ENCODE measurements at regions not wholly inside any gene's neighbourhood (a gene's known extent, or its start where the extent isn't known, plus 50 kb on each side); places are given as distances from the start of the nearest gene placed in this dataset.

DNA sequence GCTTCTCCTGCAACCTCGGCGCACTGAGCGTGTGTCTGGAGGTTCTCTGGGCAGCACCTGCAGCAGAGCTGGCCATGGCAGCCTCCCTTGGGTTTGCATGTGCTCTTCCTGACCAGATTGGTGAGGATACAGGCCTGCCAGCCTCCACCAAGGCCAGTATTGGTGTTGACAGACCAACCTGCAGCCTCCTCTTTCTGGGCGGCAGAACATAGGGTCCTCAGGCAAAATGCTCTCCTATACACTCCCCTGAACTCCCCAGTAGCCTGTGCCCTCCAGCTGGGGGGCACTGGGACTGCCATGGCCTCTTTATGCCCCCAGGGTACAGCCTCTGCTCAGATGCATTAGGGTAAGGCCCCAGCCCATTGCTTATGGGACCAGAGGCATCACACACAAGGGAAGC, 131.9 kb upstream of the SPRED2 start:
- DNase-seq: no peak
- H4K20me1 ChIP-seq (ENCODE audit: insufficient read depth, low read length): no peaks in the 10 kb centered on the region
- no peak overlapping the region for H3K27ac ChIP-seq (ENCODE audit: low read depth in 1 of 2, low read length in 2 of 2)
- H3K9me3 ChIP-seq (replicated peaks in 1 of 2; ENCODE audit: control insufficient read depth in 1 of 2, insufficient read depth in 1 of 2, low read length in 2 of 2): no peaks in the 10 kb centered on the region
- peaks cover 9% of the 10 kb centered on the region for H3K4me1 Mint-ChIP-seq
- no peak overlapping the region for H2AFZ ChIP-seq (ENCODE audit: insufficient read depth, low read depth, low read length, poor library complexity, severe bottlenecking)
- H3K9me3 Mint-ChIP-seq: no peaks in the 10 kb centered on the region
- no peak overlapping the region for H3K27ac Mint-ChIP-seq
- TF ChIP-seq, protein P1, sequence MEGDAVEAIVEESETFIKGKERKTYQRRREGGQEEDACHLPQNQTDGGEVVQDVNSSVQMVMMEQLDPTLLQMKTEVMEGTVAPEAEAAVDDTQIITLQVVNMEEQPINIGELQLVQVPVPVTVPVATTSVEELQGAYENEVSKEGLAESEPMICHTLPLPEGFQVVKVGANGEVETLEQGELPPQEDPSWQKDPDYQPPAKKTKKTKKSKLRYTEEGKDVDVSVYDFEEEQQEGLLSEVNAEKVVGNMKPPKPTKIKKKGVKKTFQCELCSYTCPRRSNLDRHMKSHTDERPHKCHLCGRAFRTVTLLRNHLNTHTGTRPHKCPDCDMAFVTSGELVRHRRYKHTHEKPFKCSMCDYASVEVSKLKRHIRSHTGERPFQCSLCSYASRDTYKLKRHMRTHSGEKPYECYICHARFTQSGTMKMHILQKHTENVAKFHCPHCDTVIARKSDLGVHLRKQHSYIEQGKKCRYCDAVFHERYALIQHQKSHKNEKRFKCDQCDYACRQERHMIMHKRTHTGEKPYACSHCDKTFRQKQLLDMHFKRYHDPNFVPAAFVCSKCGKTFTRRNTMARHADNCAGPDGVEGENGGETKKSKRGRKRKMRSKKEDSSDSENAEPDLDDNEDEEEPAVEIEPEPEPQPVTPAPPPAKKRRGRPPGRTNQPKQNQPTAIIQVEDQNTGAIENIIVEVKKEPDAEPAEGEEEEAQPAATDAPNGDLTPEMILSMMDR (IDR thresholded peaks at IDR 0.05): no peak
- intact Hi-C loops (cut with micrococcal nuclease): no loop called here
- H3K27me3 ChIP-seq (ENCODE audit: control insufficient read depth in 2 of 2, insufficient read depth in 2 of 2, low read length in 2 of 2): no peaks in the 10 kb centered on the region
- no peak overlapping the region for H3K4me3 ChIP-seq (replicated peaks in 1 of 3; ENCODE audit: low read depth in 2 of 3, low read length in 3 of 3)
- H3K36me3 Mint-ChIP-seq: no peaks in the 10 kb centered on the region
- peaks cover 0 to 3% (median 1%) of the 10 kb centered on the region in 3 donors for H3K27me3 Mint-ChIP-seq (ENCODE audit: low read depth in 3 of 3)
- peaks cover 6 to 8% of the 10 kb centered on the region in 2 donors for H3K4me1 ChIP-seq (ENCODE audit: control insufficient read depth in 1 of 2, insufficient read depth in 2 of 2, low read length in 2 of 2)
- no peak overlapping the region for H3K4me2 ChIP-seq (replicated peaks; ENCODE audit: extremely low read depth, low read length, poor library complexity, severe bottlenecking)
- no peaks in the 10 kb centered on the region for H3K36me3 ChIP-seq (replicated peaks in 1 of 2; ENCODE audit: control insufficient read depth in 1 of 2, insufficient read depth in 2 of 2, low read length in 2 of 2)
- no peak overlapping the region for H3K4me3 Mint-ChIP-seq
- no peaks in the 10 kb centered on the region for H3K79me2 ChIP-seq (ENCODE audit: insufficient read depth, low read length)
- 92% methylated on average over 4 of the region's 4 CpGs for WGBS (ENCODE audit: insufficient coverage)
- H3K9ac ChIP-seq (ENCODE audit: insufficient read depth, low read length, poor library complexity, severe bottlenecking): no peak overlapping the region

DNA sequence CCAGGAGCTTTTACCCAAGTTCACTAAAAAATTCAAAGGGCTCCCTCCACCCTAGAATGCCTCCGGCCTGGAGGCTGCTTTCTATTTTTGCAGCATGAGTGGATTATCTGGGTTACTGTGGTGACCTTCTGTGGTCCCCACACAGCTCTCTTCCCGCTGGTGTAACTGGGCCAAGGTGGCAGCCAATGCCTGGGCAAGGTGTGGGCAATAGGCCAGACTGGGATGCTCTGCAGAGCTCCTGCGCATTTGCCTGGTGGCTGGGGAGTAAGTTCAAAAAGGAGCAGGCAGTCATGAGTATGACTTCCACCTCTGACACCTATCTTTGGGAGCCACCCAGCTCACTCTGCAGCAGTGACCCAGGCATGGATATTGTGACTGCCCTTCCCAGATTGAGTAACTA, 130.5 kb upstream of the SPRED2 start:
- Mint-ChIP-seq H3K27me3 (ENCODE audit: low read depth in 3 of 3) (peaks cover 0 to 1% (median 0%) of the 10 kb centered on the region in 3 donors), H3K4me1 (peaks cover 9% of the 10 kb centered on the region), H3K4me3 (no peak overlapping the region), H3K27ac (no peak overlapping the region), H3K36me3 (no peaks in the 10 kb centered on the region), H3K9me3 (no peaks in the 10 kb centered on the region)
- no peak overlapping the region for H2AFZ ChIP-seq (ENCODE audit: insufficient read depth, low read depth, low read length, poor library complexity, severe bottlenecking)
- H3K4me3 ChIP-seq (replicated peaks in 1 of 3; ENCODE audit: low read depth in 2 of 3, low read length in 3 of 3): no peak overlapping the region
- no peaks in the 10 kb centered on the region for H3K9me3 ChIP-seq (replicated peaks in 1 of 2; ENCODE audit: control insufficient read depth in 1 of 2, insufficient read depth in 1 of 2, low read length in 2 of 2)
- H4K20me1 ChIP-seq (ENCODE audit: insufficient read depth, low read length): no peaks in the 10 kb centered on the region
- WGBS (ENCODE audit: insufficient coverage): 100% methylated on average over 1 of the region's 3 CpGs
- peaks cover 6 to 8% of the 10 kb centered on the region in 2 donors for H3K4me1 ChIP-seq (ENCODE audit: control insufficient read depth in 1 of 2, insufficient read depth in 2 of 2, low read length in 2 of 2)
- H3K36me3 ChIP-seq (replicated peaks in 1 of 2; ENCODE audit: control insufficient read depth in 1 of 2, insufficient read depth in 2 of 2, low read length in 2 of 2): no peaks in the 10 kb centered on the region
- TF ChIP-seq, protein P1 (IDR thresholded peaks at IDR 0.05): no peak
- no peak overlapping the region for H3K9ac ChIP-seq (ENCODE audit: insufficient read depth, low read length, poor library complexity, severe bottlenecking)
- intact Hi-C loops (cut with micrococcal nuclease): no loop called here
- H3K4me2 ChIP-seq (replicated peaks; ENCODE audit: extremely low read depth, low read length, poor library complexity, severe bottlenecking): no peak overlapping the region
- H3K79me2 ChIP-seq (ENCODE audit: insufficient read depth, low read length): no peaks in the 10 kb centered on the region
- no peak for DNase-seq
- H3K27ac ChIP-seq (ENCODE audit: low read depth in 1 of 2, low read length in 2 of 2): no peak overlapping the region
- H3K27me3 ChIP-seq (ENCODE audit: control insufficient read depth in 2 of 2, insufficient read depth in 2 of 2, low read length in 2 of 2): no peaks in the 10 kb centered on the region

Measured in CD14-positive monocyte (primary cell).